ENCODE measurements at regions not wholly inside any gene's neighbourhood (a gene's known extent, or its start where the extent isn't known, plus 50 kb on each side); places are given as distances from the start of the nearest gene placed in this dataset.

GRCh38 chr2:37857575-37858399 is 67.3 kb upstream of the RMDN2 start:
- no peaks in the 10 kb centered on the region for H3K4me1 ChIP-seq (ENCODE audit: control insufficient read depth in 1 of 2, insufficient read depth in 2 of 2, low read length in 2 of 2)
- DNase-seq (ENCODE audit: low read depth, low spot score), result no peak
- no peaks in the 10 kb centered on the region for H3K9me2 ChIP-seq (ENCODE audit: insufficient read depth)
- no peaks in the 10 kb centered on the region for H3K79me2 ChIP-seq (ENCODE audit: insufficient read depth, low read length)
- H3K36me3 ChIP-seq (ENCODE audit: control insufficient read depth in 1 of 2, insufficient read depth in 2 of 2, low read length in 2 of 2), result no peaks in the 10 kb centered on the region
- no peak overlapping the region for H2AFZ ChIP-seq (ENCODE audit: low read depth, low read length, poor library complexity, severe bottlenecking)
- H3K27me3 ChIP-seq (ENCODE audit: insufficient read depth, low read length), result no peaks in the 10 kb centered on the region
- H3K9ac ChIP-seq (ENCODE audit: low read length), result no peak overlapping the region
- no peak overlapping the region for H3K4me3 ChIP-seq (replicated peaks in 1 of 2; ENCODE audit: low read depth in 1 of 2, low read length in 2 of 2)
- no peak overlapping the region for H3K27ac ChIP-seq (ENCODE audit: low read depth, low read length)
- ATAC-seq, result no peak
- no peak overlapping the region for H3K4me2 ChIP-seq (ENCODE audit: low read length)
- no TSS peak for BruUV-seq (replicated peaks)
- intact Hi-C loops (cut with micrococcal nuclease), result no loop called here
- TF ChIP-seq SP1 (IDR thresholded peaks at IDR 0.05; ENCODE audit: low read depth) (no peak), ELF1 (IDR thresholded peaks at IDR 0.05; ENCODE audit: borderline replicate concordance, low read depth) (no peak), CBX3 (IDR thresholded peaks at IDR 0.05; ENCODE audit: low read depth) (no peak), CEBPB (IDR thresholded peaks at IDR 0.05; ENCODE audit: low read depth) (no peak), YY1 (IDR thresholded peaks at IDR 0.05; ENCODE audit: extremely low read depth, insufficient replicate concordance, low read depth, low read length) (no peak), CTCF (IDR thresholded peaks at IDR 0.05 in 2 of 3, conservative IDR thresholded peaks at IDR 0.05 in 1 of 3; ENCODE audit: borderline replicate concordance in 1 of 3, insufficient read depth in 1 of 3, low read depth in 2 of 3, low read length in 2 of 3) (no peak), EZH2 (IDR thresholded peaks at IDR 0.05) (no peak), RAD21 (IDR thresholded peaks at IDR 0.05; ENCODE audit: low read depth) (no peak), REST (IDR thresholded peaks at IDR 0.05; ENCODE audit: low read depth) (no peak), SRF (IDR thresholded peaks at IDR 0.05; ENCODE audit: low read depth) (no peak), TCF7L2 (IDR thresholded peaks at IDR 0.05; ENCODE audit: borderline replicate concordance, extremely low read depth, insufficient read depth, insufficient read length) (no peak), ZFX (IDR thresholded peaks at IDR 0.05) (no peak), ATF3 (IDR thresholded peaks at IDR 0.05) (no peak), FOSL1 (IDR thresholded peaks at IDR 0.05; ENCODE audit: low read depth) (no peak), ZNF274 (IDR thresholded peaks at IDR 0.05; ENCODE audit: low read depth, low read length) (no peak)
- POLR2A ChIA-PET, result no interaction called here
- RAD21 ChIA-PET (ENCODE audit: low non-redundant PET in 1 of 2, low total read pairs in 2 of 2, uncharacterized antibody in 2 of 2, unreplicated experiment in 2 of 2), result no interaction called here
- CTCF ChIA-PET, result no interaction called here
- H3K9me3 ChIP-seq (ENCODE audit: control insufficient read depth in 1 of 2, insufficient read depth in 1 of 2, low read depth in 1 of 2, low read length in 2 of 2), result no peaks in the 10 kb centered on the region
- no peaks in the 10 kb centered on the region for H4K20me1 ChIP-seq (ENCODE audit: insufficient read depth)

Measured in HCT116 (cell line).